OCI-LY1 (cell line): ENCODE measurements at regions not wholly inside any gene's neighbourhood (a gene's known extent, or its start where the extent isn't known, plus 50 kb on each side); places are given as distances from the start of the nearest gene placed in this dataset.

Experiments
- EZH2 ChIP-seq: fragments of 200-600 bp; sonication (generic), shearing (Covaris generic); IDR thresholded peaks from 2 replicates; pipeline ENCODE4 v1.8.0; 2017; ENCODE audit warnings: borderline replicate concordance, mixed run types, mild to moderate bottlenecking, antibody characterized with exemption, low read length, moderate library complexity, mixed read lengths
- TF ChIP-seq, protein P1 (sequence below): fragments of 200-600 bp; sonication (generic), shearing (Covaris generic); IDR thresholded peaks from 2 replicates; pipeline ENCODE4 v1.5.1; 2017; ENCODE audit warnings: mild to moderate bottlenecking, antibody characterized with exemption, low read length, moderate library complexity, mixed read lengths

DNA sequence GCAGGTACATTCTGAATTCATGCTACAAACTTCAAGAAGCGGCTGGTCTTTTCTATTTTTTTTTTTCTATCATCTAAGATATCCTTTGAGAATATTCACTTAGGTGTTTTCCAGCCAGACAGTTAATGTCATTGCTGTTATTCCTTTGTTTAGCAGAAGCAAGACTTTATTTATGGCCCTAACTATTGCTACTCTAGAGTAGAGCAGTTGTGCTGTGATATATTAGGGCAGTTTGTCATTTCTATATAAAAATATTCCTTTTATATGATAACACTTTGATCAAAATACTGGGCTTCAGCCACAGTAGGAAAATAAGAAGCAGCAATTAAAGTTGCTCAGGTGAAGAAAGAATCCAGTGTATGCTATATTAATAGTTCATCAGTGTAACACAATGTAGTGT is 959.3 kb downstream of the NCAM2 start:
- TF ChIP-seq, protein P1, sequence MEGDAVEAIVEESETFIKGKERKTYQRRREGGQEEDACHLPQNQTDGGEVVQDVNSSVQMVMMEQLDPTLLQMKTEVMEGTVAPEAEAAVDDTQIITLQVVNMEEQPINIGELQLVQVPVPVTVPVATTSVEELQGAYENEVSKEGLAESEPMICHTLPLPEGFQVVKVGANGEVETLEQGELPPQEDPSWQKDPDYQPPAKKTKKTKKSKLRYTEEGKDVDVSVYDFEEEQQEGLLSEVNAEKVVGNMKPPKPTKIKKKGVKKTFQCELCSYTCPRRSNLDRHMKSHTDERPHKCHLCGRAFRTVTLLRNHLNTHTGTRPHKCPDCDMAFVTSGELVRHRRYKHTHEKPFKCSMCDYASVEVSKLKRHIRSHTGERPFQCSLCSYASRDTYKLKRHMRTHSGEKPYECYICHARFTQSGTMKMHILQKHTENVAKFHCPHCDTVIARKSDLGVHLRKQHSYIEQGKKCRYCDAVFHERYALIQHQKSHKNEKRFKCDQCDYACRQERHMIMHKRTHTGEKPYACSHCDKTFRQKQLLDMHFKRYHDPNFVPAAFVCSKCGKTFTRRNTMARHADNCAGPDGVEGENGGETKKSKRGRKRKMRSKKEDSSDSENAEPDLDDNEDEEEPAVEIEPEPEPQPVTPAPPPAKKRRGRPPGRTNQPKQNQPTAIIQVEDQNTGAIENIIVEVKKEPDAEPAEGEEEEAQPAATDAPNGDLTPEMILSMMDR = no peak
- TF ChIP-seq EZH2 = no peak
